HepG2 (cell line): ENCODE measurements at regions not wholly inside any gene's neighbourhood (a gene's known extent, or its start where the extent isn't known, plus 50 kb on each side); places are given as distances from the start of the nearest gene placed in this dataset.

ENCODE experiments used
- ATAC-seq: fragments of 200-7000 bp; cut with Tn5 transposase; 3 replicates; pipeline ENCODE4 v1.9.1; 2020; ENCODE audit warnings: mild to moderate bottlenecking, moderate library complexity
- BruUV-seq: library from RNA; stranded (reverse); fragments of 400-500 nt; replicated peaks from 2 replicates; lab custom pipeline; 2021; lab: Mats Ljungman, UMichigan
- CTCF ChIA-PET: fragments of 300-600 bp; formaldehyde crosslinking; extraction: SDS; loops from one replicate; lab custom pipeline; 2021; ENCODE audit warnings: low total read pairs, inconsistent platforms, low intra/inter-chr PET ratio; lab: Yijun Ruan, JAX
- POLR2A ChIA-PET: fragments of 350-600 bp; sonication (Branson Sonifier 250); formaldehyde crosslinking; loops from one replicate; lab custom pipeline; 2020; ENCODE audit warnings: antibody characterized with exemption, inconsistent platforms; lab: Yijun Ruan, JAX
- DNase-seq: peaks from one replicate; pipeline ENCODE4 v3.0.0-alpha.2; 2015; ENCODE audit warnings: low spot score
- FAIRE-seq: peaks from 3 replicates; lab custom pipeline; 2011; peaks lifted over from hg19 to GRCh38; lab: Jason Lieb, UNC
- H2AFZ ChIP-seq: one replicate; pipeline ENCODE4 v1.6.1; 2011; ENCODE audit warnings: low read length, inconsistent platforms
- H3K27ac ChIP-seq: fragments of 300-600 bp; 3 replicates; pipeline ENCODE4 v1.8.0; 2011; ENCODE audit warnings: mixed run types, mild to moderate bottlenecking, mixed read lengths, low read length, inconsistent platforms; ENCODE audit not compliant: insufficient read depth; ENCODE audit errors: extremely low read length
- H3K27me3 ChIP-seq, 2 experiments: fragments of 200-600 bp in 1 of 2; 2 replicates in 1 of 2; 3 replicates in 1 of 2; pipeline versions ENCODE4 v1.6.0 to v1.8.0; 2011; ENCODE audit warnings: low read length in 2 of 2, mild to moderate bottlenecking in 2 of 2, moderate library complexity in 2 of 2, inconsistent platforms in 1 of 2; ENCODE audit not compliant: insufficient read depth in 2 of 2, control insufficient read depth in 1 of 2
- H3K36me3 ChIP-seq, 2 experiments: fragments of 200-600 bp in 1 of 2; replicated peaks in 1 of 2; 2 replicates in 1 of 2; 3 replicates in 1 of 2; pipeline versions ENCODE4 v1.5.1 to v1.8.0; 2011; ENCODE audit warnings: low read length in 2 of 2, inconsistent platforms in 1 of 2; ENCODE audit not compliant: insufficient read depth in 2 of 2, control insufficient read depth in 1 of 2
- H3K4me1 ChIP-seq: 2 replicates; pipeline ENCODE4 v1.5.1; 2012; ENCODE audit warnings: low read length, inconsistent platforms; ENCODE audit not compliant: insufficient read depth
- H3K4me2 ChIP-seq: 2 replicates; pipeline ENCODE4 v1.6.0; 2011; ENCODE audit warnings: low read depth, low read length, inconsistent platforms
- H3K4me3 ChIP-seq, 3 experiments: fragments of 200-600 bp in 1 of 3; sonication (generic), shearing (Covaris generic) in 1 of 3; replicated peaks in 1 of 3; 2 replicates each; pipeline ENCODE4 v1.5.1; 2011 to 2016; ENCODE audit warnings: low read length in 3 of 3, inconsistent platforms in 2 of 3, low read depth in 2 of 3, mild to moderate bottlenecking in 2 of 3, control low read depth in 1 of 3, mixed read lengths in 1 of 3; ENCODE audit not compliant: insufficient read depth in 1 of 3
- H3K79me2 ChIP-seq: one replicate; pipeline ENCODE4 v1.6.1; 2011; ENCODE audit warnings: low read length, inconsistent platforms; ENCODE audit not compliant: insufficient read depth
- H3K9ac ChIP-seq: 2 replicates; pipeline ENCODE4 v1.6.0; 2011; ENCODE audit warnings: mild to moderate bottlenecking, low read depth, low read length, inconsistent platforms; ENCODE audit not compliant: insufficient read depth
- H3K9me3 ChIP-seq: 2 replicates; pipeline ENCODE4 v1.5.1; 2012; ENCODE audit warnings: mild to moderate bottlenecking, low read length
- H4K20me1 ChIP-seq: 2 replicates; pipeline ENCODE4 v1.6.0; 2011; ENCODE audit warnings: inconsistent platforms, mild to moderate bottlenecking, low read length, moderate library complexity; ENCODE audit not compliant: insufficient read depth
- JUN ChIP-seq: sonication (generic); formaldehyde crosslinking; IDR thresholded peaks from 2 replicates; pipeline ENCODE4 v1.4.0; 2020; ENCODE audit warnings: mild to moderate bottlenecking, missing genetic modification reagents
- KAT8 ChIP-seq: IDR thresholded peaks from 2 replicates; pipeline ENCODE4 v1.6.1; 2016; ENCODE audit warnings: missing genetic modification reagents, missing compliant biosample characterization
- SNAI1 ChIP-seq: sonication (generic); formaldehyde crosslinking; IDR thresholded peaks from 2 replicates; pipeline ENCODE4 v1.5.0; 2020; ENCODE audit warnings: mild to moderate bottlenecking, missing genetic modification reagents, borderline replicate concordance
- ZSCAN22 ChIP-seq: sonication (generic); formaldehyde crosslinking; IDR thresholded peaks from 2 replicates; pipeline ENCODE4 v1.4.0; 2020; ENCODE audit warnings: mild to moderate bottlenecking, missing genetic modification reagents
- WGBS: methylation state at CpG from one replicate; pipeline ENCODE4 v1.1.6; 2017; ENCODE audit warnings: low lambda C conversion rate; 5-methylcytosine and 5-hydroxymethylcytosine counted together
- in situ Hi-C: cut with HindIII; loops from 2 replicates; pipeline ENCODE4 v1.10.0; 2017; ENCODE audit warnings: low pct_unique_long_range_greater_than_20kb; ENCODE audit not compliant: extremely low pct_ligation_motif_present
- intact Hi-C: fragments of 100-400 bp; cut with micrococcal nuclease; formaldehyde crosslinking; loops from one replicate; pipeline ENCODE4 v1.10.0; 2022; ENCODE audit not compliant: unreplicated experiment
- TF ChIP-seq, protein P1 (sequence below): sonication (generic); formaldehyde crosslinking; IDR thresholded peaks from 2 replicates; pipeline ENCODE4 v1.4.0; 2020; ENCODE audit warnings: missing genetic modification reagents, borderline replicate concordance
- TF ChIP-seq, protein P2 (sequence below): sonication (generic); formaldehyde crosslinking; IDR thresholded peaks from 2 replicates; pipeline ENCODE4 v1.4.0; 2020; ENCODE audit warnings: missing genetic modification reagents

DNA sequence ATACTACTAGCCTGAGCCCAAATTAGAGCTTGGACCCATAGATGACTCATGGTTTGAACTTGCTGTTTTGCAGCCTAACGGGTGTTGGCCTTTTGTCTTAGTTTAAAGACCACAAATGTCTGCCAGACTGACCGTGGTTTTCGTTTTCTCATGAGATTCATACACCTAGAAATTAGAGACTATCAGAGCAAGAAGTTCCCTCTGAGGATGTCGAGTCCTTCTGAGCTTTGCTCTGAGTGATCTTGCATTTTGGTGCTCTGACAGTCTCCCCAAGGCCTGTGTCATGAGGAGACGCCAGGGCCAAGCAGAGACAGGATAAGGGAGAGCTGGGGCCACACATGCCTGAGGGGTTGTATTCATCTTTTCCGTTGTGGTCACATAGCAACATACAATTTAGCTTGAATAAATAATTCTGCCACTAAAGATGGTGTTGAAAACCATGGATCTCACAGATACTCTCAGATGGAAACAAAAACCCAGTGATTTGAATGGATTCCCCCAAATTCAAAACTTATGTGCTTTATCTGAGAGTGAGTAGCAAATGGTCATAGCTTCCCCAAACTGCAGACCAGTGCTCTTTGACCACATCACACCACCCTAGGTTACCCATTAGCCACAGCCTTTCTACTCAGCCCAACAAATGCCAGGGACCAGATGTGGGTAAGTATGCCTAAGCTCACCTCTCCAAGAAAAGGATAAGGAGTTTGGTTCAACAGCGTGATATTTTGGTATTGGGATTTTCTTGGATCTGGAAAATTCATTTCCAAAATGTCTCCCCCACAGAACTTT is 762.0 kb upstream of the IGFBP3 start:
- ATAC-seq (no peak), DNase-seq (no peak), FAIRE-seq (no peak)
- ChIA-PET CTCF (no interaction called here), POLR2A (no interaction called here)
- no peaks in the 10 kb centered on the region for H3K79me2 ChIP-seq
- H3K4me3 ChIP-seq, result no peak overlapping the region
- TF ChIP-seq, protein P1, sequence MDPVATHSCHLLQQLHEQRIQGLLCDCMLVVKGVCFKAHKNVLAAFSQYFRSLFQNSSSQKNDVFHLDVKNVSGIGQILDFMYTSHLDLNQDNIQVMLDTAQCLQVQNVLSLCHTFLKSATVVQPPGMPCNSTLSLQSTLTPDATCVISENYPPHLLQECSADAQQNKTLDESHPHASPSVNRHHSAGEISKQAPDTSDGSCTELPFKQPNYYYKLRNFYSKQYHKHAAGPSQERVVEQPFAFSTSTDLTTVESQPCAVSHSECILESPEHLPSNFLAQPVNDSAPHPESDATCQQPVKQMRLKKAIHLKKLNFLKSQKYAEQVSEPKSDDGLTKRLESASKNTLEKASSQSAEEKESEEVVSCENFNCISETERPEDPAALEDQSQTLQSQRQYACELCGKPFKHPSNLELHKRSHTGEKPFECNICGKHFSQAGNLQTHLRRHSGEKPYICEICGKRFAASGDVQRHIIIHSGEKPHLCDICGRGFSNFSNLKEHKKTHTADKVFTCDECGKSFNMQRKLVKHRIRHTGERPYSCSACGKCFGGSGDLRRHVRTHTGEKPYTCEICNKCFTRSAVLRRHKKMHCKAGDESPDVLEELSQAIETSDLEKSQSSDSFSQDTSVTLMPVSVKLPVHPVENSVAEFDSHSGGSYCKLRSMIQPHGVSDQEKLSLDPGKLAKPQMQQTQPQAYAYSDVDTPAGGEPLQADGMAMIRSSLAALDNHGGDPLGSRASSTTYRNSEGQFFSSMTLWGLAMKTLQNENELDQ (CRISPR knock-in tag), result no peak
- TF ChIP-seq, protein P2, sequence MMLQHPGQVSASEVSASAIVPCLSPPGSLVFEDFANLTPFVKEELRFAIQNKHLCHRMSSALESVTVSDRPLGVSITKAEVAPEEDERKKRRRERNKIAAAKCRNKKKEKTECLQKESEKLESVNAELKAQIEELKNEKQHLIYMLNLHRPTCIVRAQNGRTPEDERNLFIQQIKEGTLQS (CRISPR knock-in tag), result no peak
- TF ChIP-seq JUN (no peak), ZSCAN22 (CRISPR knock-in tag) (no peak), SNAI1 (CRISPR knock-in tag) (no peak), KAT8 (CRISPR knock-in tag) (no peak)
- H3K4me1 ChIP-seq, result no peaks in the 10 kb centered on the region
- H3K27ac ChIP-seq, result no peak overlapping the region
- H3K9me3 ChIP-seq, result no peaks in the 10 kb centered on the region
- in situ Hi-C loops (no loop called here), intact Hi-C loops (no loop called here)
- H3K36me3 ChIP-seq, result no peaks in the 10 kb centered on the region
- H4K20me1 ChIP-seq, result no peaks in the 10 kb centered on the region
- no peak overlapping the region for H3K4me2 ChIP-seq
- no peak overlapping the region for H2AFZ ChIP-seq
- 7% methylated on average over 7 of the region's 7 CpGs for WGBS
- no TSS peak for BruUV-seq
- H3K9ac ChIP-seq, result no peak overlapping the region
- H3K27me3 ChIP-seq, result no peaks in the 10 kb centered on the region
